Gastrocnemius medialis (tissue), 4 donors: ENCODE measurements at regions not wholly inside any gene's neighbourhood (a gene's known extent, or its start where the extent isn't known, plus 50 kb on each side); places are given as distances from the start of the nearest gene placed in this dataset.
"Not testable (repeated sequence)": the region's sequence is repeated elsewhere in the genome, so short reads cannot be mapped to it uniquely, and the experiment has no call there.

Experiments
- ATAC-seq, 2 donors: fragments of 150-250 bp; one replicate each; pipeline ENCODE4 v1.9.1; 2016
- DNase-seq, 2 donors: peaks; one replicate each; pipeline ENCODE4 v3.0.0-alpha.2; 2019
- H3K27ac ChIP-seq, 4 donors: fragments of 200-600 bp; sonication (generic); 1 replicate in 1 of 4; 2 replicates in 3 of 4; pipeline ENCODE4 v1.5.1; 2016 to 2018; ENCODE audit warnings: mild to moderate bottlenecking in 2 of 4, moderate library complexity in 1 of 4
- H3K27me3 ChIP-seq, 3 donors: fragments of 200-600 bp; sonication (generic) in 2 of 3; 1 replicate in 1 of 3; 2 replicates in 2 of 3; pipeline versions ENCODE4 v1.5.1 to v1.6.0; 2016 to 2019; ENCODE audit warnings: mild to moderate bottlenecking in 1 of 3, moderate library complexity in 1 of 3
- H3K36me3 ChIP-seq, 2 donors: fragments of 200-600 bp; sonication (generic) in 1 of 2; one replicate each; pipeline ENCODE4 v1.5.1; 2017 to 2018
- H3K4me1 ChIP-seq, 2 donors: fragments of 200-600 bp; sonication (generic) in 1 of 2; one replicate each; pipeline ENCODE4 v1.5.1; 2016 to 2017; ENCODE audit warnings: mild to moderate bottlenecking in 2 of 2
- H3K4me3 ChIP-seq, 4 donors: fragments of 200-600 bp; sonication (generic) in 3 of 4; 1 replicate in 1 of 4; 2 replicates in 3 of 4; pipeline ENCODE4 v1.5.1; 2016 to 2019; ENCODE audit warnings: mild to moderate bottlenecking in 2 of 4
- H3K9me3 ChIP-seq, 3 donors: fragments of 200-600 bp; sonication (generic) in 2 of 3; 1 replicate in 1 of 3; 2 replicates in 2 of 3; pipeline ENCODE4 v1.5.1; 2016 to 2019
- CTCF ChIP-seq, 5 experiments: fragments of 450-650 bp in 3 of 5; fragments of 200-600 bp in 2 of 5; sonication (generic) in 2 of 5; IDR thresholded peaks in 4 of 5; conservative IDR thresholded peaks in 1 of 5; 1 replicate in 4 of 5; 2 replicates in 1 of 5; pipeline ENCODE4 v1.5.1; 2016 to 2019; ENCODE audit warnings: antibody characterized with exemption in 5 of 5, mild to moderate bottlenecking in 3 of 5, moderate library complexity in 3 of 5
- POLR2A ChIP-seq, 2 donors: fragments of 450-650 bp; IDR thresholded peaks; one replicate each; pipeline ENCODE4 v1.6.1; 2017; ENCODE audit warnings: antibody characterized with exemption in 2 of 2, mild to moderate bottlenecking in 2 of 2, moderate library complexity in 2 of 2
- in situ Hi-C, 4 donors: fragments of 200-750 bp; cut with MboI; loops; one replicate each; pipeline versions ENCODE4 v1.15.0 to v1.8.0; 2017; ENCODE audit warnings: low sequenced_read_pairs in 4 of 4
- intact Hi-C: fragments of 100-400 bp; cut with DNase I; formaldehyde crosslinking; loops from one replicate; pipeline ENCODE4 v1.15.1; 2023; ENCODE audit warnings: low total_unique reads

GRCh38 chrX:143298663-143299241 is 218.5 kb downstream of the SPANXN3 start:
- intact Hi-C loops (no loop called here), in situ Hi-C loops (no loop called here)
- H3K27ac ChIP-seq = no peak overlapping the region
- no peaks in the 10 kb centered on the region for H3K9me3 ChIP-seq
- no peak overlapping the region for H3K4me3 ChIP-seq
- H3K27me3 ChIP-seq = no peaks in the 10 kb centered on the region
- ATAC-seq (no peak), DNase-seq (no peak)
- no peaks in the 10 kb centered on the region for H3K36me3 ChIP-seq
- no peaks in the 10 kb centered on the region for H3K4me1 ChIP-seq
- no peak for TF ChIP-seq CTCF (IDR thresholded peaks at IDR 0.05 in 4 of 5, conservative IDR thresholded peaks at IDR 0.05 in 1 of 5)
- TF ChIP-seq POLR2A (IDR thresholded peaks at IDR 0.05) = no peak

GRCh38 chrX:143296521-143296920 is 220.8 kb downstream of the SPANXN3 start:
- no peak overlapping the region for H3K4me3 ChIP-seq
- intact Hi-C loops = no loop called here
- no peaks in the 10 kb centered on the region for H3K27me3 ChIP-seq
- no peak overlapping the region for H3K27ac ChIP-seq
- DNase-seq = no peak
- no peaks in the 10 kb centered on the region for H3K4me1 ChIP-seq
- in situ Hi-C loops = no loop called here
- H3K9me3 ChIP-seq = no peaks in the 10 kb centered on the region
- no peak for ATAC-seq
- H3K36me3 ChIP-seq = no peaks in the 10 kb centered on the region
- TF ChIP-seq CTCF (IDR thresholded peaks at IDR 0.05 in 4 of 5, conservative IDR thresholded peaks at IDR 0.05 in 1 of 5) = no peak
- TF ChIP-seq POLR2A (IDR thresholded peaks at IDR 0.05) = no peak

- intact Hi-C loops (no loop called here), in situ Hi-C loops (no loop called here)
- Histone ChIP-seq H3K36me3 (no peaks in the 10 kb centered on the region), H3K4me3 (no peak overlapping the region), H3K9me3 (no peaks in the 10 kb centered on the region), H3K4me1 (no peaks in the 10 kb centered on the region), H3K27me3 (no peaks in the 10 kb centered on the region), H3K27ac (no peak overlapping the region)
- no peak for TF ChIP-seq POLR2A (IDR thresholded peaks at IDR 0.05)
- no peak for ATAC-seq
- DNase-seq = no peak
Observed at GRCh38 chrX:143287236-143287635, 230.0 kb downstream of the SPANXN3 start.

- Histone ChIP-seq H3K4me3 (no peak overlapping the region), H3K4me1 (no peaks in the 10 kb centered on the region), H3K9me3 (no peaks in the 10 kb centered on the region), H3K27ac (no peak overlapping the region), H3K36me3 (no peaks in the 10 kb centered on the region), H3K27me3 (no peaks in the 10 kb centered on the region)
- no peak for TF ChIP-seq CTCF (IDR thresholded peaks at IDR 0.05 in 4 of 5, conservative IDR thresholded peaks at IDR 0.05 in 1 of 5)
- no peak for TF ChIP-seq POLR2A (IDR thresholded peaks at IDR 0.05)
- intact Hi-C loops = no loop called here
- in situ Hi-C loops = no loop called here
- DNase-seq (no peak), ATAC-seq (no peak)
Observed at GRCh38 chrX:143270317-143270716, 244.6 kb downstream of the SPANXN4 start.

- H3K9me3 ChIP-seq, H3K27ac ChIP-seq, ATAC-seq, intact Hi-C loops, H3K4me1 ChIP-seq, DNase-seq, in situ Hi-C loops, H3K36me3 ChIP-seq, H3K27me3 ChIP-seq, H3K4me3 ChIP-seq: not testable (repeated sequence)
Observed at GRCh38 chrX:143244593-143244992, 218.9 kb downstream of the SPANXN4 start.

GRCh38 chrX:143240658-143241057 is 214.9 kb downstream of the SPANXN4 start:
- intact Hi-C loops = no loop called here
- Histone ChIP-seq H3K27me3 (no peaks in the 10 kb centered on the region), H3K4me3 (no peak overlapping the region), H3K9me3 (no peaks in the 10 kb centered on the region), H3K27ac (no peak overlapping the region), H3K4me1 (no peaks in the 10 kb centered on the region), H3K36me3 (no peaks in the 10 kb centered on the region)
- TF ChIP-seq CTCF (IDR thresholded peaks at IDR 0.05 in 4 of 5, conservative IDR thresholded peaks at IDR 0.05 in 1 of 5) (no peak), POLR2A (IDR thresholded peaks at IDR 0.05) (no peak)
- in situ Hi-C loops = no loop called here
- ATAC-seq = no peak
- DNase-seq = no peak
